ENCODE measurements at regions not wholly inside any gene's neighbourhood (a gene's known extent, or its start where the extent isn't known, plus 50 kb on each side); places are given as distances from the start of the nearest gene placed in this dataset.

DNA sequence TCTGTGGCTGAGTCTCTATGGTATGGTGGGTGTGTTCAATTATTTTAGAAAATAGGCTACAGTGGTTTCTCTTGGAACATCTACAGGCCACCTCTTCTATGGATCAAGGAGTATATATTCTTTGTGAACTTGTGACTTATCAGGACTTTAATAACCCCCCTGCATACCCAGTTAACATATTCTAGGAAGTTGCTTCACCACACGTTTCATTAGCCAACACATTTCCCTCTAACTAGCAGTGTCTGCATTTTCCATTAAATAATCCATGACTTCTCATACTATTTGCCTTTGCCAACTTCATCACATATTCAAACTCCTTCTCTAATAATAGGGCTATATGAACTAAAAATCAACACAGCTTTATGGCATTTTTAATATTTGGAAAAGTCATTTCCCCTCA is 187.6 kb upstream of the ARL4C start:
- TF ChIP-seq, protein P1, sequence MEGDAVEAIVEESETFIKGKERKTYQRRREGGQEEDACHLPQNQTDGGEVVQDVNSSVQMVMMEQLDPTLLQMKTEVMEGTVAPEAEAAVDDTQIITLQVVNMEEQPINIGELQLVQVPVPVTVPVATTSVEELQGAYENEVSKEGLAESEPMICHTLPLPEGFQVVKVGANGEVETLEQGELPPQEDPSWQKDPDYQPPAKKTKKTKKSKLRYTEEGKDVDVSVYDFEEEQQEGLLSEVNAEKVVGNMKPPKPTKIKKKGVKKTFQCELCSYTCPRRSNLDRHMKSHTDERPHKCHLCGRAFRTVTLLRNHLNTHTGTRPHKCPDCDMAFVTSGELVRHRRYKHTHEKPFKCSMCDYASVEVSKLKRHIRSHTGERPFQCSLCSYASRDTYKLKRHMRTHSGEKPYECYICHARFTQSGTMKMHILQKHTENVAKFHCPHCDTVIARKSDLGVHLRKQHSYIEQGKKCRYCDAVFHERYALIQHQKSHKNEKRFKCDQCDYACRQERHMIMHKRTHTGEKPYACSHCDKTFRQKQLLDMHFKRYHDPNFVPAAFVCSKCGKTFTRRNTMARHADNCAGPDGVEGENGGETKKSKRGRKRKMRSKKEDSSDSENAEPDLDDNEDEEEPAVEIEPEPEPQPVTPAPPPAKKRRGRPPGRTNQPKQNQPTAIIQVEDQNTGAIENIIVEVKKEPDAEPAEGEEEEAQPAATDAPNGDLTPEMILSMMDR (IDR thresholded peaks at IDR 0.05): no peak
- no peak for TF ChIP-seq POLR2A (IDR thresholded peaks at IDR 0.05)

Measured in lower leg skin (tissue), 3 donors.